ENCODE measurements at regions not wholly inside any gene's neighbourhood (a gene's known extent, or its start where the extent isn't known, plus 50 kb on each side); places are given as distances from the start of the nearest gene placed in this dataset.

GRCh38 chr11:10379871-10380568 is 75.0 kb upstream of the AMPD3 start:
- H3K27me3 ChIP-seq (replicated peaks; ENCODE audit: insufficient read depth) = no peaks in the 10 kb centered on the region
- no peak for TF ChIP-seq CTCF (IDR thresholded peaks at IDR 0.05)
- no peak for ATAC-seq (ENCODE audit: insufficient number of reproducible peaks, low FRiP score, low read depth)
- no peak overlapping the region for H3K27ac ChIP-seq
- no peak overlapping the region for H3K4me3 ChIP-seq
- no peak for DNase-seq (ENCODE audit: low spot score)
- no peaks in the 10 kb centered on the region for H3K9me3 ChIP-seq
- H3K4me1 ChIP-seq (ENCODE audit: control insufficient read depth in 1 of 2, low read depth in 2 of 2) = peaks cover 13 to 17% of the 10 kb centered on the region in 2 donors
- H3K36me3 ChIP-seq = no peaks in the 10 kb centered on the region

GRCh38 chr11:10380921-10381320 is 74.1 kb upstream of the AMPD3 start:
- Histone ChIP-seq H3K27ac (no peak overlapping the region), H3K27me3 (replicated peaks; ENCODE audit: insufficient read depth) (no peaks in the 10 kb centered on the region), H3K4me3 (no peak overlapping the region), H3K9me3 (no peaks in the 10 kb centered on the region), H3K36me3 (no peaks in the 10 kb centered on the region), H3K4me1 (ENCODE audit: control insufficient read depth in 1 of 2, low read depth in 2 of 2) (peaks cover 11 to 14% of the 10 kb centered on the region in 2 donors)
- no peak for TF ChIP-seq CTCF (IDR thresholded peaks at IDR 0.05)
- no peak for ATAC-seq (ENCODE audit: insufficient number of reproducible peaks, low FRiP score, low read depth)
- DNase-seq (ENCODE audit: low spot score) = no peak

GRCh38 chr11:10381736-10382135 is 73.3 kb upstream of the AMPD3 start:
- DNase-seq (ENCODE audit: low spot score) = no peak
- TF ChIP-seq CTCF (IDR thresholded peaks at IDR 0.05) = no peak
- H3K4me1 ChIP-seq (ENCODE audit: control insufficient read depth in 1 of 2, low read depth in 2 of 2) = peaks cover 8 to 18% of the 10 kb centered on the region in 2 donors

GRCh38 chr11:10382518-10382917 is 72.5 kb upstream of the AMPD3 start:
- H3K27me3 ChIP-seq (replicated peaks; ENCODE audit: insufficient read depth) = no peaks in the 10 kb centered on the region
- no peaks in the 10 kb centered on the region for H3K36me3 ChIP-seq
- ATAC-seq (ENCODE audit: insufficient number of reproducible peaks, low FRiP score, low read depth) (no peak), DNase-seq (ENCODE audit: low spot score) (no peak)
- no peak for TF ChIP-seq CTCF (IDR thresholded peaks at IDR 0.05)
- H3K4me3 ChIP-seq = no peak overlapping the region
- no peaks in the 10 kb centered on the region for H3K9me3 ChIP-seq
- H3K27ac ChIP-seq = no peak overlapping the region
- peaks cover 4 to 26% of the 10 kb centered on the region in 2 donors for H3K4me1 ChIP-seq (ENCODE audit: control insufficient read depth in 1 of 2, low read depth in 2 of 2)

More at GRCh38 chr11:10381736-10382135, 73.3 kb upstream of the AMPD3 start:
- H3K36me3 ChIP-seq = no peaks in the 10 kb centered on the region
- H3K9me3 ChIP-seq = no peaks in the 10 kb centered on the region
- H3K27ac ChIP-seq = no peak overlapping the region
- H3K4me3 ChIP-seq = no peak overlapping the region
- no peaks in the 10 kb centered on the region for H3K27me3 ChIP-seq (replicated peaks; ENCODE audit: insufficient read depth)
- no peak for ATAC-seq (ENCODE audit: insufficient number of reproducible peaks, low FRiP score, low read depth)

GRCh38 chr11:10385696-10386095 is 69.4 kb upstream of the AMPD3 start:
- TF ChIP-seq CTCF (IDR thresholded peaks at IDR 0.05) = no peak
- no peak for ATAC-seq (ENCODE audit: insufficient number of reproducible peaks, low FRiP score, low read depth)
- no peak overlapping the region for H3K4me3 ChIP-seq
- H3K36me3 ChIP-seq = no peaks in the 10 kb centered on the region
- H3K9me3 ChIP-seq = no peaks in the 10 kb centered on the region
- H3K27me3 ChIP-seq (replicated peaks; ENCODE audit: insufficient read depth) = no peaks in the 10 kb centered on the region
- DNase-seq (ENCODE audit: low spot score) = no peak
- peaks cover 13 to 44% of the 10 kb centered on the region in 2 donors for H3K4me1 ChIP-seq (ENCODE audit: control insufficient read depth in 1 of 2, low read depth in 2 of 2)
- H3K27ac ChIP-seq = no peak overlapping the region
